OCI-LY1 (cell line): ENCODE measurements at regions not wholly inside any gene's neighbourhood (a gene's known extent, or its start where the extent isn't known, plus 50 kb on each side); places are given as distances from the start of the nearest gene placed in this dataset.

Experiments
- H2AFZ ChIP-seq: fragments of 200-600 bp; sonication (generic), shearing (Covaris generic); 2 replicates; pipeline ENCODE4 v1.6.0; 2014; ENCODE audit warnings: antibody characterized with exemption, mild to moderate bottlenecking, low read length
- H3F3A ChIP-seq: fragments of 200-600 bp; sonication (generic), shearing (Covaris generic); 2 replicates; pipeline ENCODE4 v1.6.0; 2014; ENCODE audit warnings: mild to moderate bottlenecking, antibody characterized with exemption, low read length, moderate library complexity; ENCODE audit not compliant: insufficient read depth
- H3K27ac ChIP-seq: fragments of 200-600 bp; sonication (generic); 2 replicates; pipeline ENCODE4 v1.5.1; 2014; ENCODE audit warnings: low read length, mixed run types, mild to moderate bottlenecking, low read depth; ENCODE audit not compliant: poor library complexity, severe bottlenecking
- H3K27me3 ChIP-seq: fragments of 200-600 bp; sonication (generic); 2 replicates; pipeline ENCODE4 v1.6.0; 2014; ENCODE audit warnings: antibody characterized with exemption, mild to moderate bottlenecking, low read length, moderate library complexity; ENCODE audit not compliant: insufficient read depth
- H3K36me3 ChIP-seq: fragments of 200-600 bp; sonication (generic); 2 replicates; pipeline ENCODE4 v1.6.1; 2014; ENCODE audit warnings: mild to moderate bottlenecking, antibody characterized with exemption, low read length, moderate library complexity, mixed read lengths; ENCODE audit not compliant: insufficient read depth
- H3K4me1 ChIP-seq: fragments of 200-600 bp; sonication (generic); 2 replicates; pipeline ENCODE4 v1.5.1; 2014; ENCODE audit warnings: mild to moderate bottlenecking, low read length, moderate library complexity; ENCODE audit not compliant: insufficient read depth, severe bottlenecking
- H3K4me2 ChIP-seq: fragments of 200-600 bp; sonication (generic), shearing (Covaris generic); 2 replicates; pipeline ENCODE4 v1.6.1; 2014; ENCODE audit warnings: low read length
- H3K4me3 ChIP-seq: fragments of 200-600 bp; sonication (generic); 2 replicates; pipeline ENCODE4 v1.5.1; 2014; ENCODE audit warnings: low read length, low read depth, mild to moderate bottlenecking, mixed read lengths; ENCODE audit not compliant: poor library complexity, severe bottlenecking
- H3K79me2 ChIP-seq: fragments of 200-600 bp; shearing (Covaris generic); 2 replicates; pipeline ENCODE4 v1.6.1; 2016; ENCODE audit warnings: mixed run types, low read length, mixed read lengths; ENCODE audit not compliant: insufficient read depth
- H3K9ac ChIP-seq: fragments of 200-600 bp; sonication (generic), shearing (Covaris generic); 2 replicates; pipeline ENCODE4 v1.6.1; 2014; ENCODE audit warnings: mild to moderate bottlenecking, low read length, mixed read lengths
- H3K9me2 ChIP-seq: fragments of 200-600 bp; sonication (generic), shearing (Covaris generic); 2 replicates; pipeline ENCODE4 v1.6.1; 2014; ENCODE audit warnings: low read depth, mild to moderate bottlenecking, low read length, mixed read lengths
- H3K9me3 ChIP-seq: fragments of 200-600 bp; shearing (Covaris generic); 2 replicates; pipeline ENCODE4 v1.6.1; 2014; ENCODE audit warnings: low read length, mixed read lengths
- H4K20me1 ChIP-seq: fragments of 200-600 bp; sonication (generic), shearing (Covaris generic); 2 replicates; pipeline ENCODE4 v1.6.0; 2016; ENCODE audit warnings: mild to moderate bottlenecking, low read length; ENCODE audit not compliant: insufficient read depth
- CTCF ChIP-seq: fragments of 200-600 bp; sonication (generic), shearing (Covaris generic); IDR thresholded peaks from 2 replicates; pipeline ENCODE4 v1.5.1; 2017; ENCODE audit warnings: mild to moderate bottlenecking, antibody characterized with exemption, low read length, moderate library complexity, mixed read lengths
- EZH2 ChIP-seq: fragments of 200-600 bp; sonication (generic), shearing (Covaris generic); IDR thresholded peaks from 2 replicates; pipeline ENCODE4 v1.8.0; 2017; ENCODE audit warnings: borderline replicate concordance, mixed run types, mild to moderate bottlenecking, antibody characterized with exemption, low read length, moderate library complexity, mixed read lengths

- Histone ChIP-seq H3K27me3 (no peaks in the 10 kb centered on the region), H3K9ac (no peak overlapping the region), H2AFZ (no peak overlapping the region), H3K27ac (no peak overlapping the region), H3F3A (no peaks in the 10 kb centered on the region), H4K20me1 (no peaks in the 10 kb centered on the region), H3K4me2 (no peak overlapping the region), H3K79me2 (no peaks in the 10 kb centered on the region), H3K4me1 (no peaks in the 10 kb centered on the region), H3K9me3 (no peaks in the 10 kb centered on the region), H3K36me3 (no peaks in the 10 kb centered on the region), H3K9me2 (no peaks in the 10 kb centered on the region), H3K4me3 (no peak overlapping the region)
- no peak for TF ChIP-seq EZH2
- no peak for TF ChIP-seq CTCF
Observed at GRCh38 chr3:102192575-102192974, 242.2 kb upstream of the ZPLD1 start.

- no peaks in the 10 kb centered on the region for H3K36me3 ChIP-seq
- TF ChIP-seq CTCF (no peak), EZH2 (no peak)
- no peaks in the 10 kb centered on the region for H3K4me1 ChIP-seq
- H3K4me3 ChIP-seq = no peak overlapping the region
- H4K20me1 ChIP-seq = no peaks in the 10 kb centered on the region
- no peak overlapping the region for H3K4me2 ChIP-seq
- H2AFZ ChIP-seq = no peak overlapping the region
- no peak overlapping the region for H3K9ac ChIP-seq
- no peaks in the 10 kb centered on the region for H3F3A ChIP-seq
- no peaks in the 10 kb centered on the region for H3K9me3 ChIP-seq
- no peak overlapping the region for H3K27ac ChIP-seq
- H3K9me2 ChIP-seq = no peaks in the 10 kb centered on the region
- no peaks in the 10 kb centered on the region for H3K27me3 ChIP-seq
- H3K79me2 ChIP-seq = no peaks in the 10 kb centered on the region
Observed at GRCh38 chr3:102193255-102193654, 241.6 kb upstream of the ZPLD1 start.

DNA sequence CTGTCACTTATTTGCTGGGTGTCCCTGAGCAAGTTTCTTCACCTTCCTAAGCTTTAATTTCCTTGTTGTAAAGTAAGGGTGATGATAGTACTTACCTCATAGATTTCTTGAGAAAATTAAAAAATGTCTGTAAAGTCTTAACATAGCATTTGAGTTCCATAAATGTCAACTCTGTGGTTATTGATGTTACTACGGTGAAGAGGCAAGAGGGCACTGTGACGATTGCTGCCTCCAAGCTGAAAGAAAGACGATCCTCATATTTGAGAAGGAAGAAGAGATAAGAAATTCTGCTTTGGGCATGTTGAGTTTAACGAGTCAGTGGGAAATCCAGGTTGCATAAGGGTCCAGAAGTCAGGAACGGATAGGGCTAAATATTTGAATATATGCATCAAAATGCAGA lies 240.8 kb upstream of the ZPLD1 start:
- no peak overlapping the region for H3K9ac ChIP-seq
- no peak overlapping the region for H3K4me2 ChIP-seq
- no peaks in the 10 kb centered on the region for H3K79me2 ChIP-seq
- no peak overlapping the region for H2AFZ ChIP-seq
- H3K9me3 ChIP-seq = no peaks in the 10 kb centered on the region
- no peaks in the 10 kb centered on the region for H4K20me1 ChIP-seq
- H3K36me3 ChIP-seq = no peaks in the 10 kb centered on the region
- H3K4me3 ChIP-seq = no peak overlapping the region
- no peaks in the 10 kb centered on the region for H3K4me1 ChIP-seq
- no peaks in the 10 kb centered on the region for H3K27me3 ChIP-seq
- H3K9me2 ChIP-seq = no peaks in the 10 kb centered on the region
- TF ChIP-seq CTCF = no peak
- H3F3A ChIP-seq = no peaks in the 10 kb centered on the region
- no peak overlapping the region for H3K27ac ChIP-seq
